Prostate gland (tissue), 2 donors: ENCODE measurements at regions not wholly inside any gene's neighbourhood (a gene's known extent, or its start where the extent isn't known, plus 50 kb on each side); places are given as distances from the start of the nearest gene placed in this dataset.

Source experiments
- CTCF ChIP-seq, 4 experiments: fragments of 200-600 bp in 2 of 4; fragments of 450-650 bp in 2 of 4; sonication (generic) in 2 of 4; IDR thresholded peaks; 1 replicate in 3 of 4; 2 replicates in 1 of 4; pipeline ENCODE4 v1.5.1; 2016 to 2019; ENCODE audit warnings: antibody characterized with exemption in 4 of 4, mild to moderate bottlenecking in 2 of 4, moderate library complexity in 2 of 4
- POLR2A ChIP-seq: fragments of 450-650 bp; IDR thresholded peaks from one replicate; pipeline ENCODE4 v1.6.1; 2016; ENCODE audit warnings: antibody characterized with exemption, mild to moderate bottlenecking

GRCh38 chr13:73146707-73147106, 87.9 kb downstream of the KLF5 start:
- TF ChIP-seq CTCF (IDR thresholded peaks at IDR 0.05) = no peak
- no peak for TF ChIP-seq POLR2A
